HepG2 (cell line): ENCODE measurements at regions not wholly inside any gene's neighbourhood (a gene's known extent, or its start where the extent isn't known, plus 50 kb on each side); places are given as distances from the start of the nearest gene placed in this dataset.

Source experiments
- EP300 ChIP-seq, 3 experiments: sonication (generic) in 1 of 3; formaldehyde crosslinking in 1 of 3; IDR thresholded peaks; 2 replicates each; pipeline versions ENCODE4 v1.5.1 to v1.6.1; 2011 to 2020; ENCODE audit warnings: low read depth in 2 of 3, low read length in 2 of 3, borderline replicate concordance in 1 of 3, improper control_type of control experiment in 1 of 3, mild to moderate bottlenecking in 1 of 3, missing genetic modification reagents in 1 of 3, moderate library complexity in 1 of 3
- GATAD1 ChIP-seq: IDR thresholded peaks from 2 replicates; pipeline ENCODE4 v1.6.1; 2016; ENCODE audit warnings: missing genetic modification reagents, missing compliant biosample characterization
- NR2F6 ChIP-seq, 2 experiments: IDR thresholded peaks; 2 replicates each; pipeline ENCODE4 v1.6.1; 2016; ENCODE audit warnings: antibody characterized with exemption in 1 of 2, mild to moderate bottlenecking in 1 of 2
- RAD21 ChIP-seq: fragments of 450-650 bp; formaldehyde crosslinking; IDR thresholded peaks from 2 replicates; pipeline ENCODE4 v1.5.0; 2020; ENCODE audit warnings: mild to moderate bottlenecking
- ZNF530 ChIP-seq: sonication (generic); formaldehyde crosslinking; IDR thresholded peaks from 2 replicates; pipeline ENCODE4 v1.5.0; 2020; ENCODE audit warnings: low read depth, mild to moderate bottlenecking, missing genetic modification reagents
- ZNF547 ChIP-seq: sonication (generic); formaldehyde crosslinking; IDR thresholded peaks from 2 replicates; pipeline ENCODE4 v1.5.1; 2020; ENCODE audit warnings: mild to moderate bottlenecking, missing genetic modification reagents
- ZSCAN31 ChIP-seq: sonication (generic); formaldehyde crosslinking; IDR thresholded peaks from 2 replicates; pipeline ENCODE4 v1.5.0; 2020; ENCODE audit warnings: low read depth, mild to moderate bottlenecking, missing genetic modification reagents
- TF ChIP-seq, protein P1 (sequence below), 2 experiments: fragments of 450-650 bp in 1 of 2; sonication (generic) in 1 of 2; formaldehyde crosslinking; IDR thresholded peaks; 2 replicates each; pipeline versions ENCODE4 v1.5.0 to v1.8.0; 2020 to 2022; ENCODE audit warnings: mild to moderate bottlenecking in 1 of 2, missing genetic modification reagents in 1 of 2
- TF ChIP-seq, protein P2 (sequence below): sonication (generic); formaldehyde crosslinking; conservative IDR thresholded peaks from 2 replicates; pipeline ENCODE4 v1.5.0; 2020; ENCODE audit warnings: missing genetic modification reagents
- TF ChIP-seq, protein P3 (sequence below): sonication (generic); formaldehyde crosslinking; IDR thresholded peaks from 2 replicates; pipeline ENCODE4 v1.8.0; 2022; ENCODE audit warnings: mild to moderate bottlenecking, missing genetic modification reagents
- TF ChIP-seq, protein P4 (sequence below): sonication (generic); formaldehyde crosslinking; IDR thresholded peaks from 2 replicates; pipeline ENCODE4 v1.5.0; 2020; ENCODE audit warnings: mild to moderate bottlenecking, missing genetic modification reagents, moderate library complexity
- TF ChIP-seq, protein P5 (sequence below): conservative IDR thresholded peaks from 2 replicates; pipeline ENCODE4 v1.6.1; 2018; ENCODE audit warnings: missing genetic modification reagents

DNA sequence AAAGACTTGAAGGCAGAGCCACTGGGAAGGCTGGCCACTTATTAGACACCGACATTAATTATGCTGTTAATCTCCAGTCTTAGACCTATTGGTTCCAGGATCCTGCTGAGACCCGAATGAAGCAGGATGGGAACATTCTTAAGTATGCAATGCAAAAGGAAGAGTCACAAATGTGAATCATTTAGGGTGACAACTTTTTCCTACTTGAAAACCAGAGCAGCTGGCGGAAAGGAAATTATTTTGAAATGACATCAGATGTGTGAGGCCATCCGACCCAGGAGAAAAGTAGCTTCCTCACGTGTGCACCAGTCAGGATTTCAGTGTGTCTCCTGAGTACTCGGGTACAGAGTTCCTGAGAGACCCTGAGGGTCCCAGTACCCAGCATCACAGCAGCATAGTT, 222.9 kb upstream of the NCKAP5 start:
- TF ChIP-seq, protein P1, sequence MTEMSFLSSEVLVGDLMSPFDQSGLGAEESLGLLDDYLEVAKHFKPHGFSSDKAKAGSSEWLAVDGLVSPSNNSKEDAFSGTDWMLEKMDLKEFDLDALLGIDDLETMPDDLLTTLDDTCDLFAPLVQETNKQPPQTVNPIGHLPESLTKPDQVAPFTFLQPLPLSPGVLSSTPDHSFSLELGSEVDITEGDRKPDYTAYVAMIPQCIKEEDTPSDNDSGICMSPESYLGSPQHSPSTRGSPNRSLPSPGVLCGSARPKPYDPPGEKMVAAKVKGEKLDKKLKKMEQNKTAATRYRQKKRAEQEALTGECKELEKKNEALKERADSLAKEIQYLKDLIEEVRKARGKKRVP (CRISPR knock-in tag; IDR thresholded peaks at IDR 0.05): no peak
- TF ChIP-seq, protein P2, sequence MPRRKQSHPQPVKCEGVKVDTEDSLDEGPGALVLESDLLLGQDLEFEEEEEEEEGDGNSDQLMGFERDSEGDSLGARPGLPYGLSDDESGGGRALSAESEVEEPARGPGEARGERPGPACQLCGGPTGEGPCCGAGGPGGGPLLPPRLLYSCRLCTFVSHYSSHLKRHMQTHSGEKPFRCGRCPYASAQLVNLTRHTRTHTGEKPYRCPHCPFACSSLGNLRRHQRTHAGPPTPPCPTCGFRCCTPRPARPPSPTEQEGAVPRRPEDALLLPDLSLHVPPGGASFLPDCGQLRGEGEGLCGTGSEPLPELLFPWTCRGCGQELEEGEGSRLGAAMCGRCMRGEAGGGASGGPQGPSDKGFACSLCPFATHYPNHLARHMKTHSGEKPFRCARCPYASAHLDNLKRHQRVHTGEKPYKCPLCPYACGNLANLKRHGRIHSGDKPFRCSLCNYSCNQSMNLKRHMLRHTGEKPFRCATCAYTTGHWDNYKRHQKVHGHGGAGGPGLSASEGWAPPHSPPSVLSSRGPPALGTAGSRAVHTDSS (CRISPR knock-in tag): no peak
- TF ChIP-seq ZNF547 (CRISPR knock-in tag) (no peak), RAD21 (CRISPR knock-in tag) (no peak), NR2F6 (IDR thresholded peaks at IDR 0.05) (no peak), NR2F6 (CRISPR knock-in tag; IDR thresholded peaks at IDR 0.05) (no peak), EP300 (IDR thresholded peaks at IDR 0.05; ENCODE audit: low read depth in 2 of 2, low read length in 2 of 2) (no peak), EP300 (CRISPR knock-in tag; IDR thresholded peaks at IDR 0.05; ENCODE audit: borderline replicate concordance) (no peak), GATAD1 (CRISPR knock-in tag) (no peak), ZSCAN31 (CRISPR knock-in tag) (no peak), ZNF530 (CRISPR knock-in tag) (no peak)
- TF ChIP-seq, protein P3, sequence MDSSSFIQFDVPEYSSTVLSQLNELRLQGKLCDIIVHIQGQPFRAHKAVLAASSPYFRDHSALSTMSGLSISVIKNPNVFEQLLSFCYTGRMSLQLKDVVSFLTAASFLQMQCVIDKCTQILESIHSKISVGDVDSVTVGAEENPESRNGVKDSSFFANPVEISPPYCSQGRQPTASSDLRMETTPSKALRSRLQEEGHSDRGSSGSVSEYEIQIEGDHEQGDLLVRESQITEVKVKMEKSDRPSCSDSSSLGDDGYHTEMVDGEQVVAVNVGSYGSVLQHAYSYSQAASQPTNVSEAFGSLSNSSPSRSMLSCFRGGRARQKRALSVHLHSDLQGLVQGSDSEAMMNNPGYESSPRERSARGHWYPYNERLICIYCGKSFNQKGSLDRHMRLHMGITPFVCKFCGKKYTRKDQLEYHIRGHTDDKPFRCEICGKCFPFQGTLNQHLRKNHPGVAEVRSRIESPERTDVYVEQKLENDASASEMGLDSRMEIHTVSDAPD (CRISPR knock-in tag): no peak
- TF ChIP-seq, protein P4, sequence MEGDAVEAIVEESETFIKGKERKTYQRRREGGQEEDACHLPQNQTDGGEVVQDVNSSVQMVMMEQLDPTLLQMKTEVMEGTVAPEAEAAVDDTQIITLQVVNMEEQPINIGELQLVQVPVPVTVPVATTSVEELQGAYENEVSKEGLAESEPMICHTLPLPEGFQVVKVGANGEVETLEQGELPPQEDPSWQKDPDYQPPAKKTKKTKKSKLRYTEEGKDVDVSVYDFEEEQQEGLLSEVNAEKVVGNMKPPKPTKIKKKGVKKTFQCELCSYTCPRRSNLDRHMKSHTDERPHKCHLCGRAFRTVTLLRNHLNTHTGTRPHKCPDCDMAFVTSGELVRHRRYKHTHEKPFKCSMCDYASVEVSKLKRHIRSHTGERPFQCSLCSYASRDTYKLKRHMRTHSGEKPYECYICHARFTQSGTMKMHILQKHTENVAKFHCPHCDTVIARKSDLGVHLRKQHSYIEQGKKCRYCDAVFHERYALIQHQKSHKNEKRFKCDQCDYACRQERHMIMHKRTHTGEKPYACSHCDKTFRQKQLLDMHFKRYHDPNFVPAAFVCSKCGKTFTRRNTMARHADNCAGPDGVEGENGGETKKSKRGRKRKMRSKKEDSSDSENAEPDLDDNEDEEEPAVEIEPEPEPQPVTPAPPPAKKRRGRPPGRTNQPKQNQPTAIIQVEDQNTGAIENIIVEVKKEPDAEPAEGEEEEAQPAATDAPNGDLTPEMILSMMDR (CRISPR knock-in tag): no peak
- TF ChIP-seq, protein P5, sequence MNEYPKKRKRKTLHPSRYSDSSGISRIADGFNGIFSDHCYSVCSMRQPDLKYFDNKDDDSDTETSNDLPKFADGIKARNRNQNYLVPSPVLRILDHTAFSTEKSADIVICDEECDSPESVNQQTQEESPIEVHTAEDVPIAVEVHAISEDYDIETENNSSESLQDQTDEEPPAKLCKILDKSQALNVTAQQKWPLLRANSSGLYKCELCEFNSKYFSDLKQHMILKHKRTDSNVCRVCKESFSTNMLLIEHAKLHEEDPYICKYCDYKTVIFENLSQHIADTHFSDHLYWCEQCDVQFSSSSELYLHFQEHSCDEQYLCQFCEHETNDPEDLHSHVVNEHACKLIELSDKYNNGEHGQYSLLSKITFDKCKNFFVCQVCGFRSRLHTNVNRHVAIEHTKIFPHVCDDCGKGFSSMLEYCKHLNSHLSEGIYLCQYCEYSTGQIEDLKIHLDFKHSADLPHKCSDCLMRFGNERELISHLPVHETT (CRISPR knock-in tag): no peak
